MM.1S (cell line): ENCODE measurements at regions not wholly inside any gene's neighbourhood (a gene's known extent, or its start where the extent isn't known, plus 50 kb on each side); places are given as distances from the start of the nearest gene placed in this dataset.

Experiments
- DNase-seq: peaks from one replicate; pipeline ENCODE4 v3.0.0-alpha.2; 2015
- H2AFZ ChIP-seq: fragments of 300-600 bp; sonication (generic); 2 replicates; pipeline ENCODE4 v1.6.0; 2016; ENCODE audit warnings: antibody characterized with exemption, low read length
- H3F3A ChIP-seq: fragments of 300-600 bp; sonication (generic); 2 replicates; pipeline ENCODE4 v1.6.1; 2016; ENCODE audit warnings: mild to moderate bottlenecking, antibody characterized with exemption, low read length, moderate library complexity, mixed read lengths; ENCODE audit not compliant: insufficient read depth
- H3K27ac ChIP-seq: fragments of 300-600 bp; sonication (generic); 2 replicates; pipeline ENCODE4 v1.5.1; 2016; ENCODE audit warnings: mild to moderate bottlenecking, low read length
- H3K27me3 ChIP-seq: fragments of 300-600 bp; sonication (generic); replicated peaks from 2 replicates; pipeline ENCODE4 v1.6.0; 2016; ENCODE audit warnings: low read length; ENCODE audit not compliant: insufficient read depth
- H3K36me3 ChIP-seq: fragments of 300-600 bp; sonication (generic); replicated peaks from 2 replicates; pipeline ENCODE4 v1.6.1; 2016; ENCODE audit warnings: mild to moderate bottlenecking, low read length, mixed read lengths; ENCODE audit not compliant: insufficient read depth
- H3K4me1 ChIP-seq: fragments of 300-600 bp; sonication (generic); 2 replicates; pipeline ENCODE4 v1.6.1; 2016; ENCODE audit warnings: low read length, mixed read lengths
- H3K4me2 ChIP-seq: fragments of 300-600 bp; sonication (generic); 2 replicates; pipeline ENCODE4 v1.6.0; 2016; ENCODE audit warnings: low read depth, low read length
- H3K4me3 ChIP-seq: fragments of 300-600 bp; sonication (generic); 2 replicates; pipeline ENCODE4 v1.5.1; 2016; ENCODE audit warnings: low read length, mixed read lengths
- H3K79me2 ChIP-seq: fragments of 300-600 bp; sonication (generic); 2 replicates; pipeline ENCODE4 v1.6.1; 2016; ENCODE audit warnings: mixed run types, low read length, mixed read lengths
- H3K9ac ChIP-seq: fragments of 300-600 bp; sonication (generic); 2 replicates; pipeline ENCODE4 v1.6.1; 2016; ENCODE audit warnings: low read length, mixed read lengths
- H3K9me2 ChIP-seq: fragments of 300-600 bp; sonication (generic); replicated peaks from 2 replicates; pipeline ENCODE4 v1.6.1; 2016; ENCODE audit warnings: mild to moderate bottlenecking, low read length, mixed read lengths; ENCODE audit not compliant: insufficient read depth
- H3K9me3 ChIP-seq: fragments of 300-600 bp; sonication (generic); replicated peaks from 2 replicates; pipeline ENCODE4 v1.6.1; 2016; ENCODE audit warnings: mild to moderate bottlenecking, low read length, mixed read lengths; ENCODE audit not compliant: insufficient read depth
- H4K20me1 ChIP-seq: fragments of 300-600 bp; sonication (generic); 2 replicates; pipeline ENCODE4 v1.6.1; 2016; ENCODE audit warnings: mild to moderate bottlenecking, low read length, moderate library complexity, mixed read lengths; ENCODE audit not compliant: insufficient read depth
- CTCF ChIP-seq: fragments of 300-600 bp; sonication (generic); IDR thresholded peaks from 2 replicates; pipeline ENCODE4 v1.5.1; 2016; ENCODE audit warnings: antibody characterized with exemption, low read length, mixed read lengths
- EZH2 ChIP-seq: fragments of 300-600 bp; sonication (generic); optimal IDR thresholded peaks from 2 replicates; pipeline ENCODE3; 2017; ENCODE audit warnings: low read depth, mild to moderate bottlenecking, antibody characterized with exemption, low read length, mixed read lengths
- EZH2phosphoT487 ChIP-seq: fragments of 300-600 bp; sonication (generic); IDR thresholded peaks from 2 replicates; pipeline ENCODE4 v1.6.1; 2018; ENCODE audit warnings: antibody characterized with exemption, low read length

- no peak overlapping the region for H3K9ac ChIP-seq
- H3K79me2 ChIP-seq: no peaks in the 10 kb centered on the region
- no peaks in the 10 kb centered on the region for H3K9me3 ChIP-seq
- no peaks in the 10 kb centered on the region for H3F3A ChIP-seq
- no peak overlapping the region for H3K27ac ChIP-seq
- no peak overlapping the region for H3K4me3 ChIP-seq
- DNase-seq: no peak
- TF ChIP-seq EZH2 (no peak), CTCF (no peak), EZH2phosphoT487 (no peak)
- no peak overlapping the region for H2AFZ ChIP-seq
- H3K27me3 ChIP-seq: no peaks in the 10 kb centered on the region
- no peaks in the 10 kb centered on the region for H3K36me3 ChIP-seq
- H3K9me2 ChIP-seq: no peaks in the 10 kb centered on the region
- no peak overlapping the region for H3K4me2 ChIP-seq
- no peaks in the 10 kb centered on the region for H3K4me1 ChIP-seq
- no peaks in the 10 kb centered on the region for H4K20me1 ChIP-seq
These were observed 720.9 kb downstream of the DIPK2A start for GRCh38 chr3:144692488-144692887.

- no peaks in the 10 kb centered on the region for H3K79me2 ChIP-seq
- H3K9ac ChIP-seq: no peak overlapping the region
- peak overlapping the region; percentile 5; the same call in 1 of the 2 replicates for H2AFZ ChIP-seq
- no peaks in the 10 kb centered on the region for H4K20me1 ChIP-seq
- TF ChIP-seq CTCF: no peak
- no peak for TF ChIP-seq EZH2phosphoT487
- TF ChIP-seq EZH2: no peak
- no peaks in the 10 kb centered on the region for H3K9me2 ChIP-seq
- no peaks in the 10 kb centered on the region for H3K36me3 ChIP-seq
- peak overlapping the region; percentile 22; the same call in 1 of the 2 replicates for H3K27ac ChIP-seq
- no peak overlapping the region for H3K4me3 ChIP-seq
- peaks cover 13% of the 10 kb centered on the region for H3K4me1 ChIP-seq
- no peaks in the 10 kb centered on the region for H3K27me3 ChIP-seq
- H3F3A ChIP-seq: no peaks in the 10 kb centered on the region
- DNase-seq: peak; percentile 48
- no peaks in the 10 kb centered on the region for H3K9me3 ChIP-seq
- H3K4me2 ChIP-seq: peak overlapping the region; percentile 34; the same call in 1 of the 2 replicates
These were observed 736.8 kb downstream of the DIPK2A start for GRCh38 chr3:144708437-144708836.

- no peaks in the 10 kb centered on the region for H3K4me1 ChIP-seq
- H3K27me3 ChIP-seq: no peaks in the 10 kb centered on the region
- no peak overlapping the region for H3K9ac ChIP-seq
- TF ChIP-seq CTCF (no peak), EZH2phosphoT487 (no peak), EZH2 (no peak)
- no peaks in the 10 kb centered on the region for H3F3A ChIP-seq
- H3K9me2 ChIP-seq: no peaks in the 10 kb centered on the region
- no peaks in the 10 kb centered on the region for H4K20me1 ChIP-seq
- H2AFZ ChIP-seq: no peak overlapping the region
- no peak overlapping the region for H3K27ac ChIP-seq
- H3K4me2 ChIP-seq: no peak overlapping the region
- H3K79me2 ChIP-seq: no peaks in the 10 kb centered on the region
- H3K36me3 ChIP-seq: no peaks in the 10 kb centered on the region
- H3K9me3 ChIP-seq: no peaks in the 10 kb centered on the region
- no peak for DNase-seq
- H3K4me3 ChIP-seq: no peak overlapping the region
These were observed 765.7 kb downstream of the DIPK2A start for GRCh38 chr3:144737281-144737680.
